NCI-H1694 treated with DMSO at 0.1 percent for 48 hours (cell line): ENCODE measurements at regions not wholly inside any gene's neighbourhood (a gene's known extent, or its start where the extent isn't known, plus 50 kb on each side); places are given as distances from the start of the nearest gene placed in this dataset.
A peak's percentile ranks its signal among the peaks of the same experiment; 100 is the strongest.
"Not testable (repeated sequence)": the region's sequence is repeated elsewhere in the genome, so short reads cannot be mapped to it uniquely, and the experiment has no call there.

ENCODE experiments used
- DNase-seq: peaks from one replicate; lab custom pipeline; 2025; lab: John Stamatoyannopoulos, UW

DNA sequence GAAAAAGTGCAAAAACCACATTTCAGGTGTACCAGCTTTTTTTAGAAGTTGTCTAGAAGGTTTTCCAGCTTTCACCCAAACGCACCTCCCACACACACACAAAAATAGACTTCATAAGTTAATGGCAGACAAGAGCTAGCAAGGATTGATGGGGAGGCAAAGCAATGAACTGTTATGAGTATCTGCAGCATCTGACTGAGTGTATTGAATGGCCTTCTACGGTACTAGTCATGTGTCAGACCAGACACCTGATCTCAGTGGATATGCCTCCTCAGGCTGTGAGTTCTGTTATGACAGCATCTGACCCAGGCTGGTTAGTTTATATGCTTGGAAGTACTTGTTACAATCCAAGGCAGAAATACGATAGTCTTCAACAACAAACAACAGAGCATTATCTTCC lies 406.1 kb upstream of the AUTS2 start:
- DNase-seq: no peak

DNA sequence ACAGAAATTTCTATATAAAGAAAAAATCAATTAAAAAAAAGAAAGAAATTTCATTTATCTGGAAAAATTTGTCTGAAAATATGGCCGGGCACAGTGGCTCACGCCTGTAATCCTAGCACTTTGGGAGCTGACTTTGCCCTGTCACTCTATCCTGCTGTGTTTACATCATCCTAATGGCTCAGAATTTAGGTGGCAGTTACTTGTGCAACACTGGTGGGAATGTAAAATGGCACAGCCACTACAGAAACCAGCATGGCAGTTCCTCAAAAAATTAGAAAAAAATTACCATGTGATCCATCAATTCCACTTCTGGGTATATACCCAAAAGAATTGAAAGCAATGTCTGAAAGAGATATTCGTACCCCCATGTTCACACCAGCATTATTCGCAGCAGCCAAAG lies 405.2 kb upstream of the AUTS2 start:
- DNase-seq: no peak

DNA sequence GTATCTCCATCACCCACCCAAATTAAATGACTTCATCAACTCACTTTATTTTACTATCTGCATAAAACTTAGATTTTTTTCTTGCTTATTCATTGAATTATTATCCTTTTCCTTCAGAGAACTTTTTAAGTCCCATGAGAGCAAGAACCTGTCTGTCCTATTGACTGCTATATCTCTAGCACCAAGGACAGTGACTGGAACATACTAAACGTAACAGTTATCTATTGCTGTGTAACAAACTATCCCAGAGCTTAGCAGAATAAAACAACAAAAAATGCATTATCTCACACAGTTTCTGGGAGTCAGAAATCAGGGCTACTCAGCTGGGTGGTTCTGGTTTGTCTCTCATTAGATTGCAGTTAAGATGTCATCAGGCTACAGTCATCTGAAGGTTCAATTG lies 401.7 kb upstream of the AUTS2 start:
- no peak for DNase-seq

DNA sequence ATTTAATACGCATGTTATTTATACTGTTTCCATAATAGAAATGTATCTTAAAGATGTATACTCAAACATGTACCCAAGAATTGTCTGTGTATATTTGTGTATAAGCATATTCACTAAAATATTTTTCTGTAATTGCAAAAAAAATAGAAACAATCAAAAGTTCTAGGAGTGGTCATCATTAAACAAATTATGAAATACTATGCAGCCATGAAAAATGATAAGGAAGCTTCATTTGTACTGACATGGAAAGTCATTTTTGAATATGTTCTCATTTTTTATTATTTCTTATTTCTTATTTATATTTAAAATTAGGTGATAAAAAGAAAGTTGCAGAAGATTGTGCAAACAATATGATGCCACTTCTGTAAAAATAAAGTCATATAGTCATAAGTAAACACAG lies 400.0 kb upstream of the AUTS2 start:
- no peak for DNase-seq

DNA sequence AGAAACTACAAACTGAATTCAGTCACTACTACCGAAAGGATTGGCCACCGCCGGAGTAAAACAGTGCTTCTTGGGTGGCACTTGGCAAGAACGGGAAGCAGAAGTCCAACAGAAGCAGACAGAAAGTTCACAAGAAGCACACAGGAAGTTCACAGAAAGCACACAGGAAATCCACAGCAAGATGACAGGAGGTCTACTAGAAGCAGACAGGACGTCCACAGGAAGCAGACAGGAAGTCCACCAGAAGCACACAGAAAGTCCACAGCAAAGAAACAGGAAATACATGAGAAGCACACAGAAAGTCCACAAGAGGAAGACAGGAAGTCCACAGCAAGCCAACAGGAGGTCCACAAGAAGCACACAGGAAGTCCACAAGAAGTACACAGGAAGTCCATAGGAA lies 399.2 kb upstream of the AUTS2 start:
- DNase-seq: no peak

DNA sequence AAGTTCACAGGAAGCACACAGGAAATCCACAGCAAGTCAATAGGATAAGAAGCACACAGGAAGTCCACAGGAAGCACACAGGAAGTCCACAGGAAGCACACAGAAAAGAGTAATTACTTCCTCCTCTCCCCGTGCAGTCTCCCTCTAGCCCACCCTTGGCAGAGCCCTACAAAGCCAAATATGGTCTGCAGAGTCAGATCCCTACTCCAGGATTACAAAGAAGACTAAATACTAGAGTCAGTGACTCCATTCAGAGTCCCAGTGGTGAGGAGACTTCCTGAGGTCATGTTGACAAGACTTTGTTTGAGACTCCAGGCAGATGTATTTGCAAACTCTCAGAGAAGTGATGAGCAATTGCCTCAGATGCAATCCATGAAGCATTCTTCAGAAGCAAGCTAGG lies 398.6 kb upstream of the AUTS2 start:
- DNase-seq: no peak

DNA sequence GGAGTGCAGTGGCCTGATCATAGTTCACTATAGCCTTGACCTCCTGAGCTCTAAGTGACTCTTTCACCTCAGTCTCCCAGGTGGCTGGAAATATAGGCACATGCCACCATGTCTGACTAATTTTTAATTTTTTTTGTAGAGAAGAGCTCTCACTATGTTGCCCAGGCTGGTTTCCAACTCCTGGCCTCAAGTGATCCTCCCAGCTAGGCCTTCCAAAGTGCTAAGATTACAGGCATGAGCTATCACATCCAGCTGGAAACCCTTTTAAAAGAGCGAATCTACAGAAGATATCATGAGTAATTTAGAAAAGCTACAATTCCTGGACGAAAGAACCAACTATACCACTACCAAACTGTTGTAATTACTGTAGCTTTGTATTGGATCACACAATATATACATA lies 394.4 kb upstream of the AUTS2 start:
- DNase-seq: no peak

DNA sequence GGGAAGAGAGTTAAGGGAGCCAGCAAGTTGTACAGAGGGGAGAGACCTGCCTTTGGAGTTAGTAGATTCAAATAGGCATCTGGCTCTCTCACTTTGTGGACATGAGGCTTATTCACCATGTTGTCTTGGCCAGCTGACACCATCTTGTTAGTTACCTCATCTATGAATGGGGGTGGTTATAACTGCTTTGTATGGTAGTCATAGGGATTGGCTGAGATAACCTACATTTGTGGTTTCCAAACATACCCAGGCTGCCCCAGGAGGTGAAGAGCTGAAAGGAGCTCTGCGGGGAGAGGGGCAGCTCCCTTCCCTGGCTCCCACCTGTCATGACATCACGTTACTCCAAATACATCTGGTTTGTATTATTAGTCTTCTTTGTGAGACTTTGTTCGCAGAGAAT lies 393.3 kb upstream of the AUTS2 start:
- no peak for DNase-seq

DNA sequence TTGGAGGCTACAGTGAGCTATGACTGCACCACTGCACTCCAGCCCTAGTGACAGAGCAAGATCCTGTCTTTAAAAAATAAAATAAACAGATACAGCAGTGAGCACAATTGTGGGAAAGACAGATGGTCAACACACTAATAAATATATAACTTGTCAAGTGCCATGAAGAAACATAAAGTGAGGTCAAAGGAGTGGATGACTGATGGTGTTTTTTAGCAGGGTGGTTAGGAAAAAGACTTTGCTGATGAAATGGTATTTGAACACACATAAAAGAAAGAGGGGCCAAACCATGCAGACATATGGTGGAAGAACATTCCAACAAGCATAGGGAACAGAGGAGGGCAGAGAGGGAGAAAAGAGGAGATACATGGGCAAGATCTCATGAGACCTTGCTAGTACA lies 392.7 kb upstream of the AUTS2 start:
- DNase-seq: no peak

DNA sequence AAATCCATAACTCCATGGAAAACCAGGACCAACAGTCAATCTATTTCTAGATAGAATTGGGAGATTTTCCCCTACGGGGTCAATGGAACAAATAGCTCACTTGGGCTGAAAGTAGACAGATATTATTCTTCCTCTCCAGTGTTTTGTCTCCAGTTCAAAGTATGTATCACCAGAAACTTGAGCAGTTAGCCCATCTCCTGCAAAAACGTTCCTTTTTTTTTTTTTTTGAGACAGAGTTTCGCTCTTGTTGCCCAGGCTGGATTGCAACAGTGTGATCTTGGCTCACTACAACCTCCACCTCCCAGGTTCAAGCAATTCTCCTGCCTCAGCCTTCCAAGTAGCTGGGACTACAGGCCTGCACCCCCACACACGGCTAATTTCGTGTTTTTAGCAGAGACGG lies 390.0 kb upstream of the AUTS2 start:
- DNase-seq: no peak

DNA sequence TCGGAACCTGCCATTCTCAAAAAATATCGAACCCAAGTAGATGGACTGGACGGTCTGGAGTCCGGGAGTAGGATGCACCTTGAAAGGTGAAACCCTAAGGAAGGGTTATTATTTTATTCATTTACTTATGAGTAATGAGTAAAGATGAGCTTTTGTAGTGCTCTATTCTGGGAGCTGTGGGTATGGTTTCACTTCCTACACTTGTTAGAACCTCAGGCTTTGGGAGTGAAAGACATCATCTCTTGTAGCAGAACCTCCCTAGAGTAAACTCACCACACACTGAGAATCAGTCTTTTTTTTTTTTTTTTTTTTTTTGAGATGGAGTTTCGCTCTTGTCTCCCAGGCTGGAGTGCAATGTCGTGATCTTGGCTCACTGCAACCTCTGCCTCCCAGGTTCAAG lies 389.4 kb upstream of the AUTS2 start:
- DNase-seq: no peak

DNA sequence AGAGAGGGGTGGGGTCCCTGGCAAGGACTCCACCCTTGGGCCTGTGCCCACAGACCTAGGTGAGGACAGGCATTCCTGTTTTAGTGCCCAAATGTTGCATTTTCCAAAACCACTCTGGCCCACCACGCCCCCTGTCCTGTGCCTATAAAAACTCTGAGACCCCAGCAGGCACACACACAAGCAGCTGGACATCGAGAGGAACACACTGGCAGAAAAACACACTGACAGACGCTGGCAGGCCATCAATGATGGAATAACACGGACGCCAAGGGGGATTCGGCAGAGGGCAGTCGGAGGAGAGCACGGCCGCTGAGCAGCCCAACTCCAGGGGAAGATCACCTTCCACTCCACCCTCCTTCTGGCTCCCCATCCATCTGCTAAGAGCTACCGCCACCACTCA lies 386.9 kb upstream of the AUTS2 start:
- DNase-seq: no peak

DNA sequence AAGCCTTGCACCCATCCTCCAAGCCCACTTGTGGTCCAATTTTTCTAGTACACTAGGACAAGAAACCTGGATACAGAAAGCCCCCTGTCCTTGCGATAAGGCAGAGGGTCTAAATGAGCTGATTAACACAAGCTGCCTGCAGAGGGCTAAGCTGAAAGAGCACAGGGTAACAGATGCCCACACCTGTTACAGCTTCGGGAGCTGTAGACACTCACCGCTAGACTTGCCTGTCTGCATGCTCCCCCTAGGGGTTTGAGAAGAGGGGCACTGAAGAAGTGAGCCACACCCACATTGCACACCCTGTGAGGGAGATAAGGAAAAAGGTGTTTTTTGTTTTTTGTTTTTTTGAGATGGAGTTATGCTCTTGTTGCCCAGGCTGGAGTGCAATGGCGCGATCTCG lies 386.5 kb upstream of the AUTS2 start:
- peak; percentile 80 for DNase-seq

DNA sequence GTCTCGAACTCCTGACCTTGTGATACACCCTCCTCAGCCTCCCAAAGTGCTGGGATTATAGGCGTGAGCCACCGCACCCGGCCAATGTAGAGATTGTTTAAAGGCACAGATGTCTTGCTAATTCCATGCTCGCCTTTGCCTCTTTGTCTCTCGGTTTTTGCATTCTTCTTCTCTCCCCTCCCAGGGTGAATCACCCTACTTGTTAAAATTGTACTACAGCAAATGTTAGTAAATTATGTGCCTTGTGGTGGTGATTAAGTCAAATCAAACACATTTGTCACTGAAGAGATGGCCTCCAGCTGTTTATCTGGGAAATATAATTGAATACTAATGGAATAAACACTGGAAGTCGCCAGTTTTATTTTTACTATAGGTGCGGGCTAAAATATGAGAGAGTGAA lies 384.4 kb upstream of the AUTS2 start:
- no peak for DNase-seq

DNA sequence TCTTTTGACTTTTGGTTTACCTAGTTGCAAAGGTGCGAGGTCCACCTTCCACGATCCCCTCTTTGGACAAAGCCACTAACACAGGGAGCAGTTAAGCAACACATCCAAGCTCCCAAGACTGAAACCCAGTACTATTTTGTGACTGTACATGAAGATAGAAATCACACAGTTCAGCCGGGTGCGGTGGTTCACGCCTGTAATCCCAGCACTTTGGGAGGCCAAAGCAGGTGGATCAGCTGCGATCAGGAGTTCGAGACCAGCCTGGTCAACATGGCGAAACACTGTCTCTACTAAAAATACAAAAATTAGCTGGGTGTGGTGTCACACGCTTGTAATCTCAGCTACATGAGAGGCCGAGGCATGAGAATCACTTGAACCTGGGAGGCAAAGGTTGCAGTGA lies 382.8 kb upstream of the AUTS2 start:
- DNase-seq: not testable (repeated sequence)

DNA sequence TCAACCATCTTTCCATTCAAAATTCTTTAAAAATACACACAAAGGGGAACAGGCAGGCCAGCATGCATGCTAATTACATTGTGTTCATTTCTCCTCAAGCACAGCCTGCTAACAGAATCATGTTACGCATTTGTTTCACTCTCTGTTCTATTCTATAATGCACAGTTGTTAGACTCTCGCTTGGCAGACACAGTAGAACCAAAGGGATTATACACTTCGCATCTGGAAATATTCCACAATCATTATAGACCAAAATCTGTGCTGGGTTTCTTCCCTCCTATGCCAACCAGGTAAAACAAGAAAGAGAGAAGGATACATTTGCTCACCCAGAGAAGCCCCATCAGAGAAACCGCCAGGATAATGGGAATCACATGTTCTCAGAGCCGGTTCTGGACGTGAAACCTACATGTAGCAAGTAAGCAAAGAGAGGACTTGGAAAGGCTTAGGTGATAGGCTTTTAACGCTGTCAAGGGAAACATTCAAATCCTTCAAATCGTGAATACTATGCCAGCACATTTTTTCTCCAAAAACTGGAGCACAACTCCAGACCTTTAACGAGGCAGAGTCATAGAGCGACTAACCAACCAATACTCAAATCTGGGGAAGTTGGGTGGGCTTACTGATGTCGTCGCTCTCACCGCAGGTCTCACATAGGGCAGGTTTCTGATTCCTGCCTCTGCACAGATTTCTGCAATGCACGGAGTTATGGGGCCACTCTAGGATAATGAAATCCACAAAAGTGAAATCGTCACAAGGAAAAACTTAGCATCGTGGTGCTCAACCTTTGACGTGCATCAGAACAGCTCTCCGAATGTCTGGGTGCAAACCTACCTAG lies 380.5 kb upstream of the AUTS2 start:
- DNase-seq: peak; percentile 11

DNA sequence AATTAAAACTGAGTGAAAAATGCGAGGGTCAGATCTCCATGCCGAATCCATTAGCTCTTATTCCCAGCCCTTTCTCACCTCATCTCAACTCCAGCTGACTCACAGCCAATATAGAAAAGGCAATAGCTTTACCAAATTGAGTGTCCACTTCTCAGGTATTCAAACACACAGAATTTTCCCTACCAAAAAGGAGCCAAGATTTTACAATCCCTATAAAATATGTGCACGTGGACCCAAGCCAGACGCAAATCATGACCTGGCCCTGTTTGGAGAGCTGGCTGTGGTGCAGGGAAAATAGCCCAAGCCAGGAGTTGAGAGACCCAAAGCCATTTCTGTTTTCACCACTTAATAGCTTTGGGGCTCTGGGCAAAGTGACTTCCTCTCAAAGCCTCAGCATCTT lies 379.7 kb upstream of the AUTS2 start:
- DNase-seq: no peak

DNA sequence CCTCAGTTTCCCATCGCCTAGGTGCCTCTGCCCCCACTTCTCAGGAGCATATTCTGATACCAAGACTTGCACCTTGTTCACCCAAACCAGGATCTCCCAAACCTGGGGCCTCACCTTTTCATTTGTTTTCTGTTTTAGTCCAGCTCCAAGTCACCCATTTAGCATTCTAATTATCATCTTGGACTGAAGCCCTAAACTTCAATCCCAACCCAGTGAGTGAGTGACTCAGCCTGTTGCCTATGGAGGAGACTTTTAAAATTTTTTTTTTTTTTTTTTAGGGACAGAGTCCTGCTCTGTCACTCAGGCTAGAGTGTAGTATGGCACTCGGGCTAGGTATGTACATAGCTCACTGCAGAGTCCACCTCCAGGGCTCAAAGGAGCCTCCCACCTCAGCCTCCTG lies 378.9 kb upstream of the AUTS2 start:
- no peak for DNase-seq

DNA sequence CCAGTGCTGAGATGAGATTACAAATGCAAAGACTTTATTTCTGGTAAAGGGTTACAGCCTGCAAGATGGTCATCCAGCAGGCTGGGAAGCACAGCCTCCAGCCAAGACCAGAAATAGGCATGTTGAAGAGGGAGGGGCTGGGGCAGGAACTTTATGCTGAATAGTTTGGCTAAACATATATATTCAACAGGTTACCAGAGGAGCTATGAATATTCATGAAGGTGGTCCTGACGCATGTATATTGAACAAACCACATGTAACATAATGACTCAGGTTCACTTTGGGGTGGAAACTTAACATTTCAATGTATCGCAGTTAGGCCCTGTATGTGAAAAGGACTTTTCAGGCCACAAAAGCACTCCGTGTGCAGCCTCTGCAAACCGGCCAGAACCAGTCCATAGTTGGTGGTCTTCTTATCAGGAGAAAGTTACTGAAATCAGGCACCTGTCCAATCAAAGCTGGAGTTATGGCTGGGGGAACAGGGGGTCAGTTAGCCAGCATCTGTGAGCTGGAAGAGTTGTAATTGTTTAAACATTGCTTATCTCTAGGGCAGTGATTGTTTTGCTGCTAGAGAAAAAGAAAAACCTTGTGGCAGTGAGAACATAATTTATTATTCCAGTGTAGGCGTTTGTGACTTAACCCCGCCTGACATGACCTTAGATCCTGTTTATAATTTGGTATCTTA lies 372.9 kb upstream of the AUTS2 start:
- DNase-seq: no peak

DNA sequence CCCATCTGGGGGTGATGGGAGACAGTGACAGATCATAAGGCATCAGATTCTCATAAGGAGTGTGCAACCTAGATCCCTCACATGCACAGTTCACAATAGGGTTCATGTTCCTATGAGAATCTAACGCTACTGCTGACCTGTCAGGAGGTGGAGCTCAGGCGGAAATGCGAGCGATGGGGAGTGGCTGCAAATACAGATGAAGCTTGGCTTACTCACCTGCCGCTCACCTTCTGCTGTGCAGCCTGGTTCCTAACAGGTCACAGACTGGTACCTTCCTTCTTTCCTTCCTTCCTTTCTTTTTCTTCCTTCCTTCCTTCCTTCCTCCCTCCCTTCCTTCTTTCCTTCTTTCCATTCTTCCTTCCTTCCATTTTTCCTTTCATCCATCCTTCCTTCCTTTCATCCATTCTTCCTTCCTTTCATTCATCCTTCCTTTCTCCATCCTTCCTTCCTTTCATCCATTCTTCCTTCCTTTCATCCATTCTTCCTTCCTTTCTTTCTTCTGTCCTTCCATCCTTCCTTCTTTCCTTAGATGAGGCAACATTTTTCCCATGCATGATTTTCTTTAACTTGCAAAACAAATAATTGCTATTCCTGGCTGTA lies 370.0 kb upstream of the AUTS2 start:
- no peak for DNase-seq

DNA sequence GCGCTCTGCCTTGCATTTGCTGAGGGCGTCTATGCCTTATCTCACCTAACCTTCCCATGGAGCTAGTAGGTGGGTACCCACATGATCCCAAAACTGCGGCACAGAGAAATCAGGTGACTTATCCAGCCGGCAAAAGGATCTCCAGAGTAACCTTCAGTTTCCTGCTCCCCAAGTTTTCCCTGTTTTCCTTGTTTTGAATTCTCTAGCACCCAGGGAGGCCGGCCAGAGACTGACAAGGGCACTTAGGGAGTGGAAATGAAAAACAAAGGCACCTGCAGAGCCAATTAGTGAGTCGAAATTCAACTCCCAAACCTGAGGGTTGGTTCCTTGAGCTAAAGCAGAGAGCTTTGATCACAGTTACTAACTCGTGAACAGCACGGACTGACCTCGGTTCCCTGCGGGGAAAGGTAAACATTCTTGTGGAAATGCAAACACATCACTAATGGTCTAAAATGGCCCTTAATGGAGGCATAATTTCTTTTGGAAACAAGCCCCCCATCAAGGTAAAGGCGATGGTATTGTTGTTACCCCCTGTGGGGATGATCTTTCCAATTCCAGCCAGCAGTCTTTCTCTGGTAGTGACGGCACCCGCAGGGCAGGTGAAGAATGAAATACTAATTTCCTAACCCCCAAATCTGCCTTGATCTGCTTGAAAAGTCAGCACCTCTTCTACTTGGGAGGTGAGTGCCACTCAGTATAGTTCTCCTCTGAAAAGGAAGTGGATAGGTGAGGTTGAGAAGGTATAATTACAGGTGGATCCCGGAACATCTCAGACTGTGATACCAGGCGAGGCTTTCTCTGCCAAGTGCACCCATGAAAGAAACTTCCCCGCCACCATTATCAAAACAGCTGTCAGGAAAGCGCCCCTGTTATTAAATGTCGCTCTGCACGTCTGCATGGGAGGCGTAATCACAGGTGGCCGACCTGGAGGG lies 365.6 kb upstream of the AUTS2 start:
- no peak for DNase-seq

DNA sequence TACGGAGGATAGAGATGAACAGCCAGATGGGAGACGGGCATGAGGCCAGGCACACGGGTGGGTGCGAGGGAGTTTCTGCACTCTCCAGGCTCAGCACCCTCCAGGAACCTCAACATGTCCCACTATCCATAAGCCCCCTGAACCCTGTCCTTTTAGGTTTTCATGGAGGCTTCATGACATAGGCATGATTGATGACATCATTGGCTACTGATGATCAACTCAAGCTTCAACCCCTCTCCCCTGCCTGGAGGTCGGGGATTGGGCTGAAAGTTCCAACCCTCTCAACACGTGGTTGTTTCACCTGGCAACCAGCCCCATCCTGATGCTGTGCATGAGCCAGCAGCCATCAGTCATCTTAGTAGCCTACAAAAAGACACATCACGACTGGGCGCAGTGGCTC lies 360.7 kb upstream of the AUTS2 start:
- DNase-seq: no peak
